ENCODE measurements at regions not wholly inside any gene's neighbourhood (a gene's known extent, or its start where the extent isn't known, plus 50 kb on each side); places are given as distances from the start of the nearest gene placed in this dataset.

DNA sequence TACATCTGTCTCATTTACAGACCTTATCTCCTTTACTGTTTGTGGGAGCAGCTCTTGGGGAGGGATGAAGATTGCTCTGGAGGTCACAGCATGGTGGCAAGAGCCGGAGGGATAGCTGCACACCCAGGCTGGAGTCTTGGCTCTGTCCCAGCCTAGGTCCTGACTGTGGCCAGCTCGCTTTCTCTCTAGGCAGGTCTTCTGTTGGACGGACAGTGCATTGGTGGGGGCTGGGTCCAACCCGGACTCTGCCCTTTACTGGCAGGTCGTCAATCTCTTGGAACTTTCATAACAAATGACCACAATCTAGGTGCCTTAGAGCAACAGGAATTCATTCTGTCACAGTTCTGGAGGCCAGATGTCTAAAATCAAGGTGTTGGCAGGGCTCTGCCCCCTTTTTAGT lies 319.8 kb upstream of the C1orf174 start:
- Histone ChIP-seq H3K27me3 (ENCODE audit: insufficient read depth, low read depth, severe bottlenecking) (no peaks in the 10 kb centered on the region), H3K27ac (no peak overlapping the region), H3K4me3 (ENCODE audit: low read depth, low read length) (no peak overlapping the region), H3K36me3 (no peaks in the 10 kb centered on the region), H3K9me3 (ENCODE audit: severe bottlenecking) (no peaks in the 10 kb centered on the region)
- TF ChIP-seq, protein P1, sequence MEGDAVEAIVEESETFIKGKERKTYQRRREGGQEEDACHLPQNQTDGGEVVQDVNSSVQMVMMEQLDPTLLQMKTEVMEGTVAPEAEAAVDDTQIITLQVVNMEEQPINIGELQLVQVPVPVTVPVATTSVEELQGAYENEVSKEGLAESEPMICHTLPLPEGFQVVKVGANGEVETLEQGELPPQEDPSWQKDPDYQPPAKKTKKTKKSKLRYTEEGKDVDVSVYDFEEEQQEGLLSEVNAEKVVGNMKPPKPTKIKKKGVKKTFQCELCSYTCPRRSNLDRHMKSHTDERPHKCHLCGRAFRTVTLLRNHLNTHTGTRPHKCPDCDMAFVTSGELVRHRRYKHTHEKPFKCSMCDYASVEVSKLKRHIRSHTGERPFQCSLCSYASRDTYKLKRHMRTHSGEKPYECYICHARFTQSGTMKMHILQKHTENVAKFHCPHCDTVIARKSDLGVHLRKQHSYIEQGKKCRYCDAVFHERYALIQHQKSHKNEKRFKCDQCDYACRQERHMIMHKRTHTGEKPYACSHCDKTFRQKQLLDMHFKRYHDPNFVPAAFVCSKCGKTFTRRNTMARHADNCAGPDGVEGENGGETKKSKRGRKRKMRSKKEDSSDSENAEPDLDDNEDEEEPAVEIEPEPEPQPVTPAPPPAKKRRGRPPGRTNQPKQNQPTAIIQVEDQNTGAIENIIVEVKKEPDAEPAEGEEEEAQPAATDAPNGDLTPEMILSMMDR (IDR thresholded peaks at IDR 0.05; ENCODE audit: low read depth, low read length) = no peak
- no peak for DNase-seq

DNA sequence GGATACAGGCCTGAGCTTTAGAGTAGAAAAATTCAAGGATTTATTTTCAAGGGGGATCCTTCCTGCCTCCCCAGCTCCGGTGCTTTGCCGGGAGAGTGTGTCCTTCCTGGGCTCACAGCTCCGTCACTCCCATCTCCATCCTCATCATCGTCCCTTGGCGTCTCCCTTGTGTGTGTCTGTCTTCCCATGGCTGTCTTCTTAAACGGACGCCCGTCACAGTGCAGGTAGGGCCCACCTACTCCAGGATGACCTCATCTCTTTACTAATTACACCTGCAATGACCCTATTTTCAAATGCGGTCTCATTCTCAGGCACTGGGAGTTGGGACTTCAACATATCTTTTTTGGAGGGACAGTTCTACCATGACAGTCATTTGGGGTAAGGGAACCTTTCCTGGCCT lies 320.3 kb upstream of the C1orf174 start:
- no peak for DNase-seq
- Histone ChIP-seq H3K4me3 (ENCODE audit: low read depth, low read length) (no peak overlapping the region), H3K27me3 (ENCODE audit: insufficient read depth, low read depth, severe bottlenecking) (no peaks in the 10 kb centered on the region), H3K27ac (no peak overlapping the region), H3K36me3 (no peaks in the 10 kb centered on the region), H3K9me3 (ENCODE audit: severe bottlenecking) (no peaks in the 10 kb centered on the region)
- TF ChIP-seq, protein P1 (IDR thresholded peaks at IDR 0.05; ENCODE audit: low read depth, low read length) = no peak

DNA sequence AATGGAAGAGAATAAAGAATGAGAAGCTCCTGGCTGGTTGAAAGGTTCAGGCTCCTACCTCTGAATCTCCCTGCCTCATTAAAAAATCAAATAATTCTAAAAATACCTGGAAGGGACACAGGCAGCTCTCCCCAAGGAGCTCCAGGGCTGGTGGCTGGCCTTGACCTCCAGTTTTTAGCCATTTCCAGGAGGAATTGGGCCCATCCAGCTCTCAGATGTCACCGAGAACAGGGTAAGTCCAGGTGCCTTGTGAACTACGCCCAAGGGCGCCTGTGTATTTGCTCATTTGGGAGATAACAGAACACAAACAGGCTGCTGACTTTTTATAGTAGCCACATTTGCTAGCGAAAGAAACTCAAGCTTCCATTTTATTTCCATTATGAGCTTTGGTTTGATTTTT lies 321.0 kb upstream of the C1orf174 start:
- Histone ChIP-seq H3K27me3 (ENCODE audit: insufficient read depth, low read depth, severe bottlenecking) (no peaks in the 10 kb centered on the region), H3K36me3 (no peaks in the 10 kb centered on the region), H3K9me3 (ENCODE audit: severe bottlenecking) (no peaks in the 10 kb centered on the region), H3K27ac (no peak overlapping the region), H3K4me3 (ENCODE audit: low read depth, low read length) (no peak overlapping the region)
- no peak for DNase-seq
- TF ChIP-seq, protein P1 (IDR thresholded peaks at IDR 0.05; ENCODE audit: low read depth, low read length) = no peak

DNA sequence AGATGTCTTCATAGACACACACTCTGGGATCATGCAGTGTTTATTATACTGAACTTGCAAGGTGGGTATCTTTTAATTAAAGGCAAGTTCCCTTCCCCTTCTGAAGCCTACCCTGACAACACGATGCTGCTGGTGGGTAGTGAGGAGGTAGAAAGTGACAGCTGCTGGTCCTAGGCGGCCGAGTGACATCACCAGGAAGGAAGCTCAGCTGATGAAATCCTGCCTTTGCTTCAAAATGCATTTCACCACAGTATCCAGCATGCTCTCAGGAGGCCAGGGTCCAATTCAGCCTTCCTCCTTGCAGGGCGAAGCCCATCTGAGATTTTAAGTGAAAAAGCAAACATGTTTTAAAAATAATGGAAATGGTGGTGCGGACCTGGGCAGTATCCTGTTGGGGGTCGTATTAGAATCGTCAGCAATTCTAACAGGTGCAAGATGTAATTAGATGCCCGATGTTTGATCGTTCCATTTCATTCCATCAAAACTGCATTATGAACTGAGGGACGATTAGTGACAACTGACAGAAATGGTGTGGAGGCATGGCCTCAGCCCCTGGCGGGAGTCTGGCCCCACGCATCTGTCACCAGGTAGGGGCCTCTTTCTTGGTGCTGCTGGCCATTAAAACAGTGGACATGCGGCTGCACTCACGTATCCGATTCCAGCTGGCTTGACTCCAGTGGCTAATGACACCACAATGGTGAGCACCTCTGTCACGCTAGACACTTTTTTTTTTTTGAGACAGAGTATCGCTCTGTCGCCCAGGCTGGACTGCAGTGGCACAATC lies 324.8 kb upstream of the C1orf174 start:
- H3K27ac ChIP-seq = no peak overlapping the region
- H3K27me3 ChIP-seq (ENCODE audit: insufficient read depth, low read depth, severe bottlenecking) = no peaks in the 10 kb centered on the region
- no peak overlapping the region for H3K4me3 ChIP-seq (ENCODE audit: low read depth, low read length)
- no peaks in the 10 kb centered on the region for H3K36me3 ChIP-seq
- H3K9me3 ChIP-seq (ENCODE audit: severe bottlenecking) = no peaks in the 10 kb centered on the region
- TF ChIP-seq, protein P1 (IDR thresholded peaks at IDR 0.05; ENCODE audit: low read depth, low read length) = no peak
- DNase-seq = no peak

- Histone ChIP-seq H3K4me3 (ENCODE audit: low read depth, low read length) (no peak overlapping the region), H3K36me3 (no peaks in the 10 kb centered on the region), H3K9me3 (ENCODE audit: severe bottlenecking) (no peaks in the 10 kb centered on the region), H3K27ac (no peak overlapping the region), H3K27me3 (ENCODE audit: insufficient read depth, low read depth, severe bottlenecking) (no peaks in the 10 kb centered on the region)
- TF ChIP-seq, protein P1 (IDR thresholded peaks at IDR 0.05; ENCODE audit: low read depth, low read length) = no peak
- no peak for DNase-seq
Observed at GRCh38 chr1:4227986-4228385, 327.9 kb upstream of the C1orf174 start.

DNA sequence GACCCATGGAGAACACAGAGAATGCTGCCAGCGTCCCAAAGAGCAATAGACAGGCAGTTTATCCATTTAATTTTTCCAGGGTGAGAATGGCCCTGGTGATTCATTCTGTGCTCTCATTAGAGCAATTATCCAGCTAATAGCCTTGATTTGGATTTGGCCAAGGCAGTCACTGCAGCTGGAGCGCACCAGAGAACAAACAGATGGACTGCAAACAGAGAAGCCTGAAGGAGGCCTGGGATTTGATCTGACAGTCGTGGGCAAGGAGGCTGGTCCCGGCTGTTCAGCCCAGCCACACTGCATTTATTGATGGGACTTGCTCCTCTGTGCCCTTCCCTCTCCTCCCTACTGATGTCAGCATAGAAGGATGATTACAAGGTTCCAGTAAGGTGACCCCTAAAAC lies 353.9 kb upstream of the C1orf174 start:
- DNase-seq = no peak
- TF ChIP-seq, protein P1 (IDR thresholded peaks at IDR 0.05; ENCODE audit: low read depth, low read length) = no peak
- Histone ChIP-seq H3K27ac (no peak overlapping the region), H3K4me3 (ENCODE audit: low read depth, low read length) (no peak overlapping the region), H3K9me3 (ENCODE audit: severe bottlenecking) (peaks cover 19% of the 10 kb centered on the region), H3K36me3 (no peaks in the 10 kb centered on the region), H3K27me3 (ENCODE audit: insufficient read depth, low read depth, severe bottlenecking) (no peaks in the 10 kb centered on the region)
